ENCODE measurements at regions not wholly inside any gene's neighbourhood (a gene's known extent, or its start where the extent isn't known, plus 50 kb on each side); places are given as distances from the start of the nearest gene placed in this dataset.

- H3K9me3 ChIP-seq (ENCODE audit: control insufficient read depth, low read depth, low read length) = no peaks in the 10 kb centered on the region
- FAIRE-seq (no peak), DNase-seq (ENCODE audit: low read depth, low spot score) (no peak)
- no peaks in the 10 kb centered on the region for H4K20me1 ChIP-seq (ENCODE audit: control insufficient read depth, extremely low read depth, insufficient read depth, low read length)
- no peaks in the 10 kb centered on the region for H3K79me2 ChIP-seq (ENCODE audit: control insufficient read depth, insufficient read depth, low read length)
- H3K36me3 ChIP-seq (ENCODE audit: control insufficient read depth in 2 of 2, extremely low read depth in 1 of 2, insufficient read depth in 2 of 2, low read length in 2 of 2) = no peaks in the 10 kb centered on the region
- no peaks in the 10 kb centered on the region for H3K27me3 ChIP-seq (ENCODE audit: control insufficient read depth, extremely low read depth, insufficient read depth, low read length)
- no peak overlapping the region for H2AFZ ChIP-seq (ENCODE audit: control insufficient read depth, low read length)
- H3K9ac ChIP-seq (ENCODE audit: control insufficient read depth, extremely low read depth, insufficient read depth, low read length) = no peak overlapping the region
- no peak overlapping the region for H3K27ac ChIP-seq (ENCODE audit: control insufficient read depth, insufficient read depth, low read length)
- TF ChIP-seq, protein P1, sequence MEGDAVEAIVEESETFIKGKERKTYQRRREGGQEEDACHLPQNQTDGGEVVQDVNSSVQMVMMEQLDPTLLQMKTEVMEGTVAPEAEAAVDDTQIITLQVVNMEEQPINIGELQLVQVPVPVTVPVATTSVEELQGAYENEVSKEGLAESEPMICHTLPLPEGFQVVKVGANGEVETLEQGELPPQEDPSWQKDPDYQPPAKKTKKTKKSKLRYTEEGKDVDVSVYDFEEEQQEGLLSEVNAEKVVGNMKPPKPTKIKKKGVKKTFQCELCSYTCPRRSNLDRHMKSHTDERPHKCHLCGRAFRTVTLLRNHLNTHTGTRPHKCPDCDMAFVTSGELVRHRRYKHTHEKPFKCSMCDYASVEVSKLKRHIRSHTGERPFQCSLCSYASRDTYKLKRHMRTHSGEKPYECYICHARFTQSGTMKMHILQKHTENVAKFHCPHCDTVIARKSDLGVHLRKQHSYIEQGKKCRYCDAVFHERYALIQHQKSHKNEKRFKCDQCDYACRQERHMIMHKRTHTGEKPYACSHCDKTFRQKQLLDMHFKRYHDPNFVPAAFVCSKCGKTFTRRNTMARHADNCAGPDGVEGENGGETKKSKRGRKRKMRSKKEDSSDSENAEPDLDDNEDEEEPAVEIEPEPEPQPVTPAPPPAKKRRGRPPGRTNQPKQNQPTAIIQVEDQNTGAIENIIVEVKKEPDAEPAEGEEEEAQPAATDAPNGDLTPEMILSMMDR (optimal IDR thresholded peaks at IDR 0.05 in 1 of 3, IDR thresholded peaks at IDR 0.05 in 1 of 3, conservative IDR thresholded peaks at IDR 0.05 in 1 of 3; ENCODE audit: extremely low read depth in 1 of 3, insufficient read depth in 2 of 3, low read length in 3 of 3) = no peak
- TF ChIP-seq EZH2 (IDR thresholded peaks at IDR 0.05; ENCODE audit: low read length) = no peak
- H3K4me3 ChIP-seq (ENCODE audit: control insufficient read depth in 2 of 3, extremely low read depth in 1 of 3, insufficient read depth in 2 of 3, low read depth in 1 of 3, low read length in 3 of 3) = no peak overlapping the region
- no peak overlapping the region for H3K4me2 ChIP-seq (ENCODE audit: control insufficient read depth, extremely low read depth, insufficient read depth, low read depth, low read length)
- dilution Hi-C loops (cut with MboI; ENCODE audit: extremely low pct_ligation_motif_present, low sequenced_read_pairs) = no loop called here
- H3K9me1 ChIP-seq (ENCODE audit: control insufficient read depth, extremely low read depth, insufficient read depth, low read length) = no peaks in the 10 kb centered on the region
- no peaks in the 10 kb centered on the region for H3K4me1 ChIP-seq (ENCODE audit: control insufficient read depth, extremely low read depth, insufficient read depth, low read length)
Observed at GRCh38 chr21:38120984-38121855, 135.6 kb upstream of the KCNJ15 start.

GRCh38 chr21:38121888-38122720, 134.7 kb upstream of the KCNJ15 start:
- H3K9ac ChIP-seq (ENCODE audit: control insufficient read depth, extremely low read depth, insufficient read depth, low read length) = no peak overlapping the region
- H3K9me3 ChIP-seq (ENCODE audit: control insufficient read depth, low read depth, low read length) = no peaks in the 10 kb centered on the region
- DNase-seq (ENCODE audit: low read depth, low spot score) (no peak), FAIRE-seq (no peak)
- H3K36me3 ChIP-seq (ENCODE audit: control insufficient read depth in 2 of 2, extremely low read depth in 1 of 2, insufficient read depth in 2 of 2, low read length in 2 of 2) = no peaks in the 10 kb centered on the region
- no peaks in the 10 kb centered on the region for H4K20me1 ChIP-seq (ENCODE audit: control insufficient read depth, extremely low read depth, insufficient read depth, low read length)
- H3K79me2 ChIP-seq (ENCODE audit: control insufficient read depth, insufficient read depth, low read length) = no peaks in the 10 kb centered on the region
- TF ChIP-seq, protein P1 (optimal IDR thresholded peaks at IDR 0.05 in 1 of 3, IDR thresholded peaks at IDR 0.05 in 1 of 3, conservative IDR thresholded peaks at IDR 0.05 in 1 of 3; ENCODE audit: extremely low read depth in 1 of 3, insufficient read depth in 2 of 3, low read length in 3 of 3) = no peak
- no peak for TF ChIP-seq EZH2 (IDR thresholded peaks at IDR 0.05; ENCODE audit: low read length)
- no peaks in the 10 kb centered on the region for H3K9me1 ChIP-seq (ENCODE audit: control insufficient read depth, extremely low read depth, insufficient read depth, low read length)
- no peak overlapping the region for H3K4me3 ChIP-seq (ENCODE audit: control insufficient read depth in 2 of 3, extremely low read depth in 1 of 3, insufficient read depth in 2 of 3, low read depth in 1 of 3, low read length in 3 of 3)
- no peak overlapping the region for H2AFZ ChIP-seq (ENCODE audit: control insufficient read depth, low read length)
- no peak overlapping the region for H3K27ac ChIP-seq (ENCODE audit: control insufficient read depth, insufficient read depth, low read length)
- no peaks in the 10 kb centered on the region for H3K27me3 ChIP-seq (ENCODE audit: control insufficient read depth, extremely low read depth, insufficient read depth, low read length)
- dilution Hi-C loops (cut with MboI; ENCODE audit: extremely low pct_ligation_motif_present, low sequenced_read_pairs) = no loop called here
- H3K4me2 ChIP-seq (ENCODE audit: control insufficient read depth, extremely low read depth, insufficient read depth, low read depth, low read length) = no peak overlapping the region
- H3K4me1 ChIP-seq (ENCODE audit: control insufficient read depth, extremely low read depth, insufficient read depth, low read length) = no peaks in the 10 kb centered on the region

All from keratinocyte (primary cell).